Stimulated activated CD4-positive, alpha-beta T cell treated with anti-CD3 and anti-CD28 coated beads, Interleukin-2, amount 100 ng/mL, for 48 hours (primary cell): ENCODE measurements at regions not wholly inside any gene's neighbourhood (a gene's known extent, or its start where the extent isn't known, plus 50 kb on each side); places are given as distances from the start of the nearest gene placed in this dataset.

Experiments used
- DNase-seq, 2 donors: peaks; one replicate each; pipeline ENCODE4 v3.0.0-alpha.2; 2020

DNA sequence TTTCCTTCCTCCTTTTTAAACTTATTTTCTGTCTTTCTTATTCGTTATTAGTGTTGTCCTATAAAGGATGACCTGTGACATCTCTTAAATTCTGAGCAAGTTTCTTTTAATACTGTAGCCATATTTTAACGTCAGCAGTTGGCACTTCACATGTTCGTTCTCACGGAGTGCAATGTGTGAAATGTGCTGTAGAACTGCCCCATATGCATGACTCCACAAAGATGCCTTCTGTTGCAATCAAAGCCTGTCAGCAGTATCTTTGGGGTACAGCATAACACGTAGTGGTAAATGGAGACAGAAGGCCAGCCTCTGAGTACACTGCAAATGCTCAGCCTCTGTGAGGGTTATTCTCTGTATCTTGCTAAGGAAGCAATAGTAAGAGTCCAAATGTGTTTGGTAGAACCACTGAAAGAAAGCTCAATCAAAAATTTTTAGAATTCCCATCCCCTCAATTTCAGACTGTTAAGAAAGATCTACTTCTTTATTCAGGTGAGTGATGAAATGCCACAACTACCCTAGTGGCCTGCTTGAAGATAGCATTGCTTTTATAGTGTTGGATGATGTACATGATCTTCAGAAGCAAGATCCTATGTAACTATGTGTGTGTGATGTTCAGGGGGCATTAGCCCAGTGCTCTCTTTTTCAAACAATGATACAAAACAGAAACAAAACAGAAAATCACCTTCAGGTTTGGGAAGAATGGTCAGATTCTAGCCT is 277.7 kb downstream of the TMEM167A start:
- DNase-seq = no peak

GRCh38 chr5:82798676-82799075 is 278.5 kb downstream of the TMEM167A start:
- no peak for DNase-seq

- no peak for DNase-seq
Measured at GRCh38 chr5:82796643-82797416, 280.4 kb downstream of the TMEM167A start.

GRCh38 chr5:82794876-82795275 is 282.3 kb downstream of the TMEM167A start:
- no peak for DNase-seq

DNA sequence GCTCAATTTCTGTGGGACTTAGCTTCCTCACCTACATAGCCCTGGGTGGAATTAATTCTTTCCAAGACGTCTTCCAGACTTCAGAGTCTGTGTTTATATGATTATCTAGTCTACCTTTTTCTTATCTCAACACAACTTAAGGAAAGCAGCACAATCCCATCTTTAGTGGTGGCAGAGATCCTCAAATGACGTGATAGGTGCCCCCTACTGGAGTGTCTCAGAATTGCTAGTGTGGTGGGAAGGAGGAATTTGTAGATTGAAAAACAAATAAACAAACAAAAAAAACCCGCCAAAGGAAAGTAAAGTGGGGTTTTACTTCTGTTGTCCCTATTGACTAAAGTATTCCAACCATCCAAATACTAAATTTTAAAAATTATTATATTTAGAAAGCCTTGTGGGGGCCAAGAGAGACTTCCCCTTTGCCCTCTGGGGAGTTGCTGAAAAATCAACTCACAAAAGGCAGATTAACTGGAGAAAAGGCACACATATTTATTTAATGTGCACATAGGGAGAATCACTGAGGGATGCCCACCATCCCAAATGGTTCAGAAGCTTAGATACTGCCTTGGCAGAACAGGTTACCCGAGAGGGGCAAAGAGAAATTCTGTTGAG is 283.3 kb downstream of the TMEM167A start:
- peak; percentile 43 to 52 for DNase-seq

DNA sequence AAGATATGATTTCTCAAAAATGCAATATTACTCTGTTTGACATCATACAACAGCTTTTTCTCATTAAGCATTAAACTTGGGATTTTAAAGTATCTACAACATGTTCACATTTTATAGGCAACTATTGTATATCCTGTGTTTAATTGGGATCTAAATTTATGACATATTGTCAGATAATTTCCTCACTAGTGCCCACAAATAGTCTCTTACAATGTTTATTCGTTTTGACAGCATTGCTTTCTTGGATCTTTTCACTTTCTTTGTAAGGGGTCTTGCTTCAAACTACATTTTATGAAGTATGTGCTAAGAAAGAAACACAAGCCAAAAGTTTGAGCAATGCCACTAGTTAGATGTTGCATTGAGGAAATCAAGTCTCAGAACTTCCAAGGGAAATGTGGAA is 285.1 kb downstream of the TMEM167A start:
- no peak for DNase-seq

GRCh38 chr5:82789095-82789494 is 288.1 kb downstream of the TMEM167A start:
- DNase-seq = no peak

GRCh38 chr5:82786748-82787147 is 290.4 kb downstream of the TMEM167A start:
- no peak for DNase-seq

DNA sequence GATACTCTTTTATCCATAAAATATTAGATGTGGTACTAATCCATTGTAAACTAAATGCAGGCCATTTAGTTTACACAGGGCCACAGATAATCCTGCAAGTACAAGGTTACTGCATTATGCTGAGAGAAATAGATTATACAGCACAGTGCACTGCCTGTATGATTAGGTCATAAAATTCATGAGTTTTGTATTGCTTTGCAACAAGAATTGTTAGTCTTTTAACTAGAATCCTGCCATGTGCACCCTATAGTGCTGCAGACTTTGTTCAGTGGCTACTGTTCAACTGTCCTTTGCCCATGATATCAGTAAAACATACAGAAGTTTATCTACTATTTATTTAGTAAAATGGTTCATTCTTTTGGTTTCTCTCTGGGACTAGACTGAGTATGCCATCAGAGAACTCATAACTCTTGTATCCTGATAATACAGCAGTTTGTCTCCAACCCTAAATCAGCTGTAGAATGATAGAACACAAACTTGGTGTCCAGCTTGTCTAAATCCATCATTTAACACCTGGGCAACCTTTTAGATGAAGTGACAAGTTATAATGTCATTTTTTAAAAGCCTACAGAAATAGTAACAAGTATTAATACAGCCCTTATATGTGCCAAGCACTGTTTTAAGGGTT is 291.2 kb downstream of the TMEM167A start:
- DNase-seq = no peak

DNA sequence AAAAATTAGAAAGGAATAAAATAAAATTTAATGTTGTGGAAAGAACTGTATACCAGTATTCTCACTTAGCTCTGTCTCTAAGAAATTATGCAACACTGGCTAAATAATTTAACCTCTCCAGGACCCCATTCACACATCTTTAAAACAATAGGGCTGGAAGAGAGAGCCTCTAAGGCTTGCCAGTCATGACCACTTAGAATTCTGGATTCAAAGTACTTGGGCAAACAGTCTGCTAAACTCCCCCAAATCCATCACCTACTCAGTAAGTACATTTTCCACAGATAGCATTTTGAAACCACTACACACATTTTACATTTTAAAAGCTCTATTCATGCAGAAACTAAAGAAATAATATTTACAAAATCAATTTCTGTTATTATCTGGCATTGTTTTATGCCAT is 291.7 kb downstream of the TMEM167A start:
- DNase-seq = no peak

- no peak for DNase-seq
Measured at GRCh38 chr5:82784521-82784920, 292.7 kb downstream of the TMEM167A start.

GRCh38 chr5:82777106-82777505 is 300.1 kb downstream of the TMEM167A start:
- DNase-seq = no peak

DNA sequence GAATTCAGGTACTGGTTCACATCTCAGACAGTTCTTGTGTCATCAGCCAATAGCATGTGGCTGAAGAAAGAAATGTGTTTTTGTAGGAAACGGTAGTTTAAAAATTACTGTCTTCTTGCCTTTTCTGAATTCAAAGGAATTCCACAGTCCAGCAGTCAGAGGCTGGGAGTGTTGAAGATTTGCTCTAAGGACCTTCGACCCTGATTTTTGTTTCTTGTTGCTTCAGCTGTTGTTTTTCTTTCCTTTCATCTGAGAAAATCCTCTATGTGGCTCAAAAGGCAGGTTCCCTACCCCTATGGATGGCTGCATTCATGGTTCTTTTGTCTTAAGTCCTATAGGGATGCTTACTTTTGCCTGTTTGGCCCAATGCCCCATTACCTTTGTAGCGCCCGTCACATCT is 304.9 kb downstream of the TMEM167A start:
- no peak for DNase-seq

DNA sequence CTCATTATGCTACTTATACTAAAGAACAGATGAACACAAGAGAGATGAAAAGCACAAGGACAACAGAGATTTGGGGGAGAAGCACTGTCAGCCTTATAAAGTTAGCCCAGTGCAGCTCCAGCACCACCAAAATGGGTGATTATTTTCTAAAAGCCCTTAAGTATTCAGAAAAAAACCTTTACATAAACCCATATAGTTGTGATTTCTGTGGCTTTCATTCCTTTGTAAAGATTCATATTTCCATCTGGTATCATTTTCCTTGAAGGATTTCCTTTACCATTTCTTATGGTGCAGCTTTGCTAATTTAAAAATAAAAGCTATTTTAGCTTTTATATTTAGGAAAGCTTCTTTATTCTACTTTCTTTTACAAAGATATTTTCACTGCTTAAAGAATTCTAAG is 311.0 kb downstream of the TMEM167A start:
- no peak for DNase-seq

DNA sequence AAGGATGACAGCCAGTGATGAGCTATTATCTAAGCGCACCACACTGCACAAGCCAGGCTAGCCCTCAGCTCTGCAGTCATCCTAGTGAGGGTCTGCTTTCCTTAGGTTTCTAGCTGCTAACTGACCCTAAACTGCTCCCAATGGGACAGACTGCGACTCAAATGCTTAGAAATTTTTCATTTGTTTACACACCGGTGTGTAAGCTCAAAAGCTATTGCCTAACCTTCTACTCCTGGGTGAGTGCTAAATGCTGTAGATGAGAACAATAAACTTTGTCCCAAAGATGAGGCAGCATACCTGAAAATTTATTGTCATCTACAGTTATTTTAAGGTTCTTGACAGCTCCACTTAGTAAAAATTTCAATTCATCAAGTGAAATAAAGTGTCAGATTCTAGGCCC is 311.4 kb downstream of the TMEM167A start:
- DNase-seq = no peak

DNA sequence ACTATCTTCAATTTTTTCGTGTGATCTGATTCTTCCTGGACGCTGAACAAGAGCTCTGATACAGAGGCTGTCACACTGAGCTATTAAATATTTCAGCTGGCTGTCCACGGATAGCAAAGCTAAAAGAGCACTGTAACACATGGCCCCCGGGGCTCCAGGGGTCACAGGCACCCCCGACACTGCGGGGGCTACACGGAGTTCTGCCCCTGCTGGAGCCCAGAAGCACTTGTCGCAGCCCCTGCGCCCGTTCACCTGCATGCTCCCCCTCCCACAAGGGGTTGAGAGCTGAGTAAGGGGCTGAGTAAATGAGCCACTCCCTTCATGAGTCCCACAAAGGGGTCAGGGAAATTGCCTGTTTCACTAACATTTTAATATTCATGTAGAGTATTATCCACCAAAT is 316.3 kb downstream of the TMEM167A start:
- no peak for DNase-seq

- no peak for DNase-seq
Measured at GRCh38 chr5:82758881-82759280, 318.3 kb downstream of the TMEM167A start.

DNA sequence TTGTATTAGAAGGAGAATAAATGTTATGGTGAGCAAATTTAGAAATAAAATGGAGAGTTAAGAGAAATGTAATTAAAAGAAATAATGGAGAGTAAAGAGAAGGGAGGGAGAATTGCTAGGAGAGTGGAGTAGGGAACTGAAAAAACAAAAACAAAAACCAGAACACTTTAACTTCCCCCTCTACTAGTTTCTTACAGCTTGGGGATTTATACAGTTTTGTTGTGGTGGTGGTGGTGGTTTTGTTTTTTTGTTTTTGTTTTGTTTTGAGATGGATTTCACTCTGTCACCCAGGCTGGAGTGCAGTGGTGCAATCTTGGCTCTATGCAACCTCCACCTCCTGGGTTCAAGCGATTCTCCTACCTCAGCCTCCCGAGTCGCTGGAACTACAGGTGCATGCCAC is 322.4 kb downstream of the TMEM167A start:
- no peak for DNase-seq

GRCh38 chr5:82754036-82754746 is 323.0 kb downstream of the TMEM167A start:
- DNase-seq = no peak

DNA sequence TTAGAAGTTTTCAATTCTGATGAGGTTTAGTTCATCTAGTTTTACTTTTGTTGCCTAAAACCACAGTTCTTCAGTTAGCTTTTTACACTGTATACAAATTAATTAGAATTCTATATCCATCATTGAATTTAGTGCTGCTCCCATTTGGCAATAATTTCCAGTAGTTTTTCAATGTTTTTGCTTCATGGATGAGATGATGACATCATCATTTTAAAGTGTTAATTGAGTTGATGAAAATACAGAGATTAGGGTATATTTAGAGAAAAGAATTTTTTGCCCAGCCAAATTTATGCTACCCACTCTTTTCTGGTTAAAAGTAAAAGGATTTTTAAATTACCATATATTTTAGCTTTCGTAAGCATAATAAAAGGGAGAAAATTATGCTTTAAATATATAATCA is 323.8 kb downstream of the TMEM167A start:
- DNase-seq = no peak

DNA sequence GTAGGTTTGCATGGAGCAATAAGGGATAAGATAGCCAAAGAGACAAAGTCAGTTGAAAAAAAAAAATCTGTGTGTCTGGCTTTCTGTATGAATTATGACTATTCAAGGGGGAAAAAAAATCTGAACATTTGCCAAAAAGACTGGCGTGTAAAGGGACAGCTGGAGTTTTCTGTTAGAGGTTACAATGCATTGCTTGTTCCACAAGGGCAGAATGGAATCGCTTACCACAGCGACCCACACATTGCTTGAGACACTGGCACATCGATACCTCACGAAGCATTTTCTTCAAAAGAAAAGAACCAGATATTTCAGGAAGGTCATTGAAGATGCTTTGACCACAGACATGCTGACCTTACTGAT is 327.8 kb downstream of the TMEM167A start:
- DNase-seq = no peak

DNA sequence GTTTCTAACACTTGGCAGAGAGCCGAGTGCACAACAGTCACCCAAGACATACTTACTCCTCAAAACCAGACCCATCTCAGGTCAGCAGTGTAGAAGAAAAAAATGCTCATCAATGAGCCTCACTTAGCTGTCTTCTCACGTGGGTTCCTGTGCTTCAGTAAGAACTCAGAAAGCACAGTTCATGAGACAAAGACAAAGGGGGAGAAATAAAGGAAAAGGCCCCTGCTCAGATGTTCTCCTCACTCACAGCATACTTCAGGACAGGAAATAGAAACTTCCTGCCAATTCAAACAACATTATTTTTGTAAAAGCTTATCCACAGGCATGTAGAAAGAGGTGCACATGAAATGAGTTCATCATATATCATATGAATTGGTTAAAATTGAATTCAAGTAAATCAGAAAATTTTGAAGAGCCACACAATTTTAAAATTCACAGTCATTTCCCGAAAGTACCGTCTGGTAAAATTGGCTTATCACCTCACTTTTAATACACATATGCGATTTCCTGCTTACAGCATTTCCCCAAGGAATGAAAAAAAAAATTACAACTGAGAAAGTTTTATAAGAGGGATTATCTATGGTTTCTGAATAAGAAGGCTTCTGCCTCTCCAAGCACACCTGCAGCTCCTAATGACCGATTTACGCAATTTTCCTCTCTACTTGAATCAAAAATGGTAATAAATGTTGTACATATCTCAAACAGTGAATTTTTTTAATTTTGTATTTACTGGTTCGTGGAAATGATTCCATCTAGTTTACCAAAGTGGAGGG is 328.3 kb downstream of the TMEM167A start:
- DNase-seq = no peak
